ENCODE measurements at regions not wholly inside any gene's neighbourhood (a gene's known extent, or its start where the extent isn't known, plus 50 kb on each side); places are given as distances from the start of the nearest gene placed in this dataset.

- DNase-seq (ENCODE audit: low read depth) = no peak
Observed at GRCh38 chr2:21501376-21502027, 377.7 kb downstream of the TDRD15 start.

GRCh38 chr2:21515903-21516302, 392.1 kb downstream of the TDRD15 start:
- in situ Hi-C loops (cut with HindIII; ENCODE audit: low pct_unique_long_range_greater_than_20kb, low sequenced_read_pairs) = no loop called here

More at GRCh38 chr2:21501376-21502027, 377.7 kb downstream of the TDRD15 start:
- in situ Hi-C loops (cut with HindIII; ENCODE audit: low pct_unique_long_range_greater_than_20kb, low sequenced_read_pairs) = no loop called here

GRCh38 chr2:21519412-21519811, 395.6 kb downstream of the TDRD15 start:
- no peak for DNase-seq (ENCODE audit: low read depth)

More at GRCh38 chr2:21515903-21516302, 392.1 kb downstream of the TDRD15 start:
- no peak for DNase-seq (ENCODE audit: low read depth)

GRCh38 chr2:21519821-21520220, 396.1 kb downstream of the TDRD15 start:
- in situ Hi-C loops (cut with HindIII; ENCODE audit: low pct_unique_long_range_greater_than_20kb, low sequenced_read_pairs) = no loop called here
- no peak for DNase-seq (ENCODE audit: low read depth)

More at GRCh38 chr2:21519412-21519811, 395.6 kb downstream of the TDRD15 start:
- in situ Hi-C loops (cut with HindIII; ENCODE audit: low pct_unique_long_range_greater_than_20kb, low sequenced_read_pairs) = no loop called here

GRCh38 chr2:21535826-21536225, 412.1 kb downstream of the TDRD15 start:
- in situ Hi-C loops (cut with HindIII; ENCODE audit: low pct_unique_long_range_greater_than_20kb, low sequenced_read_pairs) = no loop called here

GRCh38 chr2:21539685-21540084, 415.9 kb downstream of the TDRD15 start:
- in situ Hi-C loops (cut with HindIII; ENCODE audit: low pct_unique_long_range_greater_than_20kb, low sequenced_read_pairs) = no loop called here

More at GRCh38 chr2:21535826-21536225, 412.1 kb downstream of the TDRD15 start:
- DNase-seq (ENCODE audit: low read depth) = no peak

GRCh38 chr2:21543630-21544029, 419.9 kb downstream of the TDRD15 start:
- in situ Hi-C loops (cut with HindIII; ENCODE audit: low pct_unique_long_range_greater_than_20kb, low sequenced_read_pairs) = no loop called here
- DNase-seq (ENCODE audit: low read depth) = no peak

More at GRCh38 chr2:21539685-21540084, 415.9 kb downstream of the TDRD15 start:
- no peak for DNase-seq (ENCODE audit: low read depth)

GRCh38 chr2:21544392-21544791, 420.6 kb downstream of the TDRD15 start:
- DNase-seq (ENCODE audit: low read depth) = no peak
- in situ Hi-C loops (cut with HindIII; ENCODE audit: low pct_unique_long_range_greater_than_20kb, low sequenced_read_pairs) = no loop called here

- in situ Hi-C loops (cut with HindIII; ENCODE audit: low pct_unique_long_range_greater_than_20kb, low sequenced_read_pairs) = no loop called here
- DNase-seq (ENCODE audit: low read depth) = no peak
Observed at GRCh38 chr2:21552981-21553380, 429.2 kb downstream of the TDRD15 start.

GRCh38 chr2:21559351-21559750, 435.6 kb downstream of the TDRD15 start:
- in situ Hi-C loops (cut with HindIII; ENCODE audit: low pct_unique_long_range_greater_than_20kb, low sequenced_read_pairs) = no loop called here
- no peak for DNase-seq (ENCODE audit: low read depth)

GRCh38 chr2:21561965-21562364, 438.2 kb downstream of the TDRD15 start:
- in situ Hi-C loops (cut with HindIII; ENCODE audit: low pct_unique_long_range_greater_than_20kb, low sequenced_read_pairs) = no loop called here
- no peak for DNase-seq (ENCODE audit: low read depth)

- in situ Hi-C loops (cut with HindIII; ENCODE audit: low pct_unique_long_range_greater_than_20kb, low sequenced_read_pairs) = no loop called here
- DNase-seq (ENCODE audit: low read depth) = no peak
Observed at GRCh38 chr2:21567395-21567794, 443.6 kb downstream of the TDRD15 start.

GRCh38 chr2:21571686-21572085, 447.9 kb downstream of the TDRD15 start:
- in situ Hi-C loops (cut with HindIII; ENCODE audit: low pct_unique_long_range_greater_than_20kb, low sequenced_read_pairs) = no loop called here
- DNase-seq (ENCODE audit: low read depth) = no peak

- DNase-seq (ENCODE audit: low read depth) = no peak
- in situ Hi-C loops (cut with HindIII; ENCODE audit: low pct_unique_long_range_greater_than_20kb, low sequenced_read_pairs) = no loop called here
Observed at GRCh38 chr2:21580391-21580790, 456.6 kb downstream of the TDRD15 start.

GRCh38 chr2:21585881-21586280, 462.1 kb downstream of the TDRD15 start:
- no peak for DNase-seq (ENCODE audit: low read depth)
- in situ Hi-C loops (cut with HindIII; ENCODE audit: low pct_unique_long_range_greater_than_20kb, low sequenced_read_pairs) = no loop called here

- DNase-seq (ENCODE audit: low read depth) = no peak
- in situ Hi-C loops (cut with HindIII; ENCODE audit: low pct_unique_long_range_greater_than_20kb, low sequenced_read_pairs) = no loop called here
Observed at GRCh38 chr2:21590026-21590690, 466.4 kb downstream of the TDRD15 start.

GRCh38 chr2:21591926-21592325, 468.2 kb downstream of the TDRD15 start:
- DNase-seq (ENCODE audit: low read depth) = no peak
- in situ Hi-C loops (cut with HindIII; ENCODE audit: low pct_unique_long_range_greater_than_20kb, low sequenced_read_pairs) = no loop called here

GRCh38 chr2:21599417-21599816, 475.6 kb downstream of the TDRD15 start:
- in situ Hi-C loops (cut with HindIII; ENCODE audit: low pct_unique_long_range_greater_than_20kb, low sequenced_read_pairs) = no loop called here
- DNase-seq (ENCODE audit: low read depth) = no peak

GRCh38 chr2:21602789-21603188, 479.0 kb downstream of the TDRD15 start:
- in situ Hi-C loops (cut with HindIII; ENCODE audit: low pct_unique_long_range_greater_than_20kb, low sequenced_read_pairs) = no loop called here
- DNase-seq (ENCODE audit: low read depth) = no peak

- in situ Hi-C loops (cut with HindIII; ENCODE audit: low pct_unique_long_range_greater_than_20kb, low sequenced_read_pairs) = no loop called here
- no peak for DNase-seq (ENCODE audit: low read depth)
Observed at GRCh38 chr2:21607572-21607971, 483.8 kb downstream of the TDRD15 start.
